GM21619 (cell line): ENCODE measurements at regions not wholly inside any gene's neighbourhood (a gene's known extent, or its start where the extent isn't known, plus 50 kb on each side); places are given as distances from the start of the nearest gene placed in this dataset.
"Not testable (repeated sequence)": the region's sequence is repeated elsewhere in the genome, so short reads cannot be mapped to it uniquely, and the experiment has no call there.

ENCODE experiments used
- ATAC-seq: cut with Tn5 transposase; IDR thresholded peaks from one replicate; pipeline ENCODE4 v1.9.1; 2021; ENCODE audit not compliant: unreplicated experiment

- no peak for ATAC-seq
Measured at GRCh38 chr21:27033471-27033870, 66.6 kb upstream of the ADAMTS5 start.

GRCh38 chr21:27026501-27026900 lies 59.6 kb upstream of the ADAMTS5 start:
- ATAC-seq, result no peak

GRCh38 chr21:27025708-27026107 lies 58.8 kb upstream of the ADAMTS5 start:
- not testable (repeated sequence) for ATAC-seq

- ATAC-seq, result no peak
Measured at GRCh38 chr21:27024971-27025370, 58.1 kb upstream of the ADAMTS5 start.

GRCh38 chr21:27024301-27024700 lies 57.4 kb upstream of the ADAMTS5 start:
- ATAC-seq, result no peak

GRCh38 chr21:27023186-27023585 lies 56.3 kb upstream of the ADAMTS5 start:
- ATAC-seq, result no peak

- no peak for ATAC-seq
Measured at GRCh38 chr21:27021801-27022200, 54.9 kb upstream of the ADAMTS5 start.

- no peak for ATAC-seq
Measured at GRCh38 chr21:27021046-27021445, 54.2 kb upstream of the ADAMTS5 start.

GRCh38 chr21:27017246-27017645 lies 50.4 kb upstream of the ADAMTS5 start:
- no peak for ATAC-seq
